GM19463 (cell line): ENCODE measurements at regions not wholly inside any gene's neighbourhood (a gene's known extent, or its start where the extent isn't known, plus 50 kb on each side); places are given as distances from the start of the nearest gene placed in this dataset.
"Not testable (repeated sequence)": the region's sequence is repeated elsewhere in the genome, so short reads cannot be mapped to it uniquely, and the experiment has no call there.

Source experiments
- ATAC-seq: cut with Tn5 transposase; IDR thresholded peaks from one replicate; pipeline ENCODE4 v1.9.1; 2021; ENCODE audit warnings: mild to moderate bottlenecking, moderate library complexity; ENCODE audit not compliant: unreplicated experiment

GRCh38 chr4:31687717-31688342 is 967.7 kb downstream of the PCDH7 start:
- no peak for ATAC-seq

- no peak for ATAC-seq
Observed at GRCh38 chr4:31692399-31692940, 972.3 kb downstream of the PCDH7 start.

- ATAC-seq = no peak
Observed at GRCh38 chr4:31701256-31701655, 981.1 kb downstream of the PCDH7 start.

- no peak for ATAC-seq
Observed at GRCh38 chr4:31702326-31702725, 982.2 kb downstream of the PCDH7 start.

- no peak for ATAC-seq
Observed at GRCh38 chr4:31714238-31714637, 994.1 kb downstream of the PCDH7 start.

GRCh38 chr4:31715302-31715701 is 995.1 kb downstream of the PCDH7 start:
- ATAC-seq = no peak

GRCh38 chr4:31727030-31727429 is 1006.9 kb downstream of the PCDH7 start:
- no peak for ATAC-seq

- ATAC-seq = no peak
Observed at GRCh38 chr4:31735004-31735403, 1014.8 kb downstream of the PCDH7 start.

- ATAC-seq = no peak
Observed at GRCh38 chr4:31737419-31737818, 1017.2 kb downstream of the PCDH7 start.

GRCh38 chr4:31741326-31741725 is 1021.2 kb downstream of the PCDH7 start:
- ATAC-seq = no peak

- ATAC-seq = no peak
Observed at GRCh38 chr4:31748382-31748781, 1028.2 kb downstream of the PCDH7 start.

- not testable (repeated sequence) for ATAC-seq
Observed at GRCh38 chr4:31750581-31750980, 1030.4 kb downstream of the PCDH7 start.

GRCh38 chr4:31755751-31756150 is 1035.6 kb downstream of the PCDH7 start:
- no peak for ATAC-seq

GRCh38 chr4:31768756-31769155 is 1048.6 kb downstream of the PCDH7 start:
- no peak for ATAC-seq

- ATAC-seq = no peak
Observed at GRCh38 chr4:31783311-31783710, 1063.1 kb downstream of the PCDH7 start.

- no peak for ATAC-seq
Observed at GRCh38 chr4:31784558-31784957, 1064.4 kb downstream of the PCDH7 start.

GRCh38 chr4:31787701-31788100 is 1067.5 kb downstream of the PCDH7 start:
- no peak for ATAC-seq

GRCh38 chr4:31788676-31789075 is 1068.5 kb downstream of the PCDH7 start:
- no peak for ATAC-seq

GRCh38 chr4:31791666-31792065 is 1071.5 kb downstream of the PCDH7 start:
- no peak for ATAC-seq

GRCh38 chr4:31793907-31794306 is 1073.7 kb downstream of the PCDH7 start:
- no peak for ATAC-seq

- not testable (repeated sequence) for ATAC-seq
Observed at GRCh38 chr4:31797052-31797451, 1076.9 kb downstream of the PCDH7 start.

GRCh38 chr4:31803526-31804195 is 1083.5 kb downstream of the PCDH7 start:
- no peak for ATAC-seq
